Activated B cell treated with CpG ODN at 0.5 μM for 24 hours (primary cell): ENCODE measurements at regions not wholly inside any gene's neighbourhood (a gene's known extent, or its start where the extent isn't known, plus 50 kb on each side); places are given as distances from the start of the nearest gene placed in this dataset.

Experiments
- ATAC-seq: fragments of 200-7000 bp; cut with Tn5 transposase; one replicate; pipeline ENCODE4 v1.10.0; 2021; ENCODE audit warnings: low read depth, mild to moderate bottlenecking, moderate library complexity
- CTCF ChIA-PET: fragments of 350-600 bp; sonication (Branson Sonifier 250); formaldehyde crosslinking; loops from one replicate; lab custom pipeline; 2021; ENCODE audit warnings: antibody characterized with exemption; lab: Charles Lee
- POLR2A ChIA-PET: fragments of 350-600 bp; sonication (Branson Sonifier 250); formaldehyde crosslinking; loops from one replicate; lab custom pipeline; 2021; ENCODE audit warnings: antibody characterized with exemption; lab: Charles Lee
- DNase-seq: peaks from one replicate; pipeline ENCODE4 v3.0.0; 2022
- H3K27ac Mint-ChIP-seq: one replicate; pipeline ENCODE4 v1.8.0; 2020; ENCODE audit warnings: mixed read lengths
- H3K27me3 Mint-ChIP-seq: one replicate; pipeline ENCODE4 v1.8.0; 2021; ENCODE audit warnings: mixed read lengths
- H3K36me3 Mint-ChIP-seq: one replicate; pipeline ENCODE4 v1.8.0; 2021; ENCODE audit warnings: low read depth, mixed read lengths
- H3K4me1 Mint-ChIP-seq: one replicate; pipeline ENCODE4 v1.8.0; 2021; ENCODE audit warnings: mixed read lengths
- H3K4me3 Mint-ChIP-seq: one replicate; pipeline ENCODE4 v1.8.0; 2020; ENCODE audit warnings: mild to moderate bottlenecking, mixed read lengths
- H3K9me3 Mint-ChIP-seq: one replicate; pipeline ENCODE4 v1.8.0; 2020; ENCODE audit warnings: mixed read lengths
- intact Hi-C: fragments of 100-400 bp; cut with micrococcal nuclease; formaldehyde crosslinking; loops from one replicate; pipeline ENCODE4 v1.15.1; 2024
- TF ChIP-seq, protein P1 (sequence below): fragments of 200-600 bp; IDR thresholded peaks from one replicate; pipeline ENCODE4 v1.8.0; 2022; ENCODE audit warnings: antibody characterized with exemption, mild to moderate bottlenecking

DNA sequence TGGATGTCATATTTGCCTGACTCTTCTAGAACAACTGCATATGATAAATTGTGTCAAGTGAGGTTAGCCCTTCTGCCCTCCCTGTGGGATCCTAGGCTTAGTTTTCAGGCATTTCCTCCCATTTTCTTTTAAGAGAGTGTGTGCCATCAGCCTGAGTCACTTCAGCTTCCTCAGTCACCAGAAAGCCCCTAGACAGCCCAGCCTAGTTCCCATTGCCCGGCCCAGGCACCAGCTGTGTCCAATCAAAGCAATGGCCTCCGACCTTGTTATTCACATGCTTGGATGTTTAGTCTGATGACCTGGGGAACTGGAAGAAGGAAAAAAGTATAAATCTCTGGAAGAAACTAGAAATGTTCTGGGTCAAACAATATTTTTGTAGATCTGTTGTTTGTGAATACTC is 221.9 kb upstream of the LRIG1 start:
- H3K4me1 Mint-ChIP-seq, result no peaks in the 10 kb centered on the region
- H3K27ac Mint-ChIP-seq, result no peak overlapping the region
- H3K9me3 Mint-ChIP-seq, result no peaks in the 10 kb centered on the region
- TF ChIP-seq, protein P1, sequence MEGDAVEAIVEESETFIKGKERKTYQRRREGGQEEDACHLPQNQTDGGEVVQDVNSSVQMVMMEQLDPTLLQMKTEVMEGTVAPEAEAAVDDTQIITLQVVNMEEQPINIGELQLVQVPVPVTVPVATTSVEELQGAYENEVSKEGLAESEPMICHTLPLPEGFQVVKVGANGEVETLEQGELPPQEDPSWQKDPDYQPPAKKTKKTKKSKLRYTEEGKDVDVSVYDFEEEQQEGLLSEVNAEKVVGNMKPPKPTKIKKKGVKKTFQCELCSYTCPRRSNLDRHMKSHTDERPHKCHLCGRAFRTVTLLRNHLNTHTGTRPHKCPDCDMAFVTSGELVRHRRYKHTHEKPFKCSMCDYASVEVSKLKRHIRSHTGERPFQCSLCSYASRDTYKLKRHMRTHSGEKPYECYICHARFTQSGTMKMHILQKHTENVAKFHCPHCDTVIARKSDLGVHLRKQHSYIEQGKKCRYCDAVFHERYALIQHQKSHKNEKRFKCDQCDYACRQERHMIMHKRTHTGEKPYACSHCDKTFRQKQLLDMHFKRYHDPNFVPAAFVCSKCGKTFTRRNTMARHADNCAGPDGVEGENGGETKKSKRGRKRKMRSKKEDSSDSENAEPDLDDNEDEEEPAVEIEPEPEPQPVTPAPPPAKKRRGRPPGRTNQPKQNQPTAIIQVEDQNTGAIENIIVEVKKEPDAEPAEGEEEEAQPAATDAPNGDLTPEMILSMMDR, result no peak
- no peak for DNase-seq
- ATAC-seq, result no peak
- ChIA-PET POLR2A (no interaction called here), CTCF (no interaction called here)
- H3K27me3 Mint-ChIP-seq, result peaks cover 26% of the 10 kb centered on the region
- H3K4me3 Mint-ChIP-seq, result no peak overlapping the region
- intact Hi-C loops, result no loop called here
- H3K36me3 Mint-ChIP-seq, result no peaks in the 10 kb centered on the region

DNA sequence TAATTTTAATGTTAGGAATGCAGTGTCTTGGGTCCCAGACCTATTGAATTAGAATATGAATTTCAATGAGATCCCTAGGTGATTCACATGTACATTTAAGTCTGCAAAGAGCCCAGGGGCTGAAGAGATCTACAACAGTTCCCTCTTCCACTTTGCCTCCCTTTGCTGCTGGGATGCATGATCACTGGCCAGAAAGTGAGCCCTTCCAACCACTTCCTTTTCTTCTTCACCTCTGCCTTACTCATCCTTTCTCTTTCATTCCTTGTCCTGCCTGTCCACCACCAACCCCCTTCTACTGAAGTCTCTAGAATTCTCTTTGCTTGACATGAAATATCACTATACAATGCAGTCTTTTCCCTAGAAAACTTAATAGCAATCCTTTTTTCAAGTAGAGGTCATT is 222.4 kb upstream of the LRIG1 start:
- intact Hi-C loops, result no loop called here
- DNase-seq, result no peak
- TF ChIP-seq, protein P1, result no peak

DNA sequence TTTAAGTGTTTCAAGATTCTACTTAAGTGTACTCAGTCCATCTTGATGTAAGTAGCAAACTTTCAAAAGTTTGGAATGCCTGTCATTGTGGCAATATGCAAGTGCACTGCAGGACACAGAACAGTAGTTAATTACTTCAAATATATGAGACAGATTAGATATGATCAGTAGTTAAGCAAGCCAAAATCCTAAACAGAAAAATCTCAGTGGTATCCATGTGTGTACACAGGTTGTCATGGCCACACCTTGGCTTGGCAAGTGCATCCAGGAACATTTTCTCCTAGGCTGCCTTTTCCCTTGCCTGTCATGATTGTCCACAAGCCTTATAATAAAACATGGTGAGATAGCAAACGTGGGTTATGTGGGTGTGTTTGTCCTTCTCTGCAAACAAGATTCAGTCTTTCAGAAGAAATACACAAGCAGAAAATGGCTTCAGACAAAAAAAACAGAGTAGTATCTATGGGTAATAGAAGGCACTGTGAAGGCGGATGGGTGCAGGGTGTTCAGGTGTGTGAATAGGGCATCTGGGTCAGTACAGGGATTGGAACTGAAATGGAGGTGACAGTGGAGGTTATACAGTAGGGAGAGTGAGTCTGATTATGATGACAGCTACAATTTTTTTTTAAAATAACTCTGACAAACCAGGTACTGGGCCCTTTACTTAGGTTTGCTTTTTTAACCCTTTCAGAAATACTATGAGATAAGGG is 229.0 kb upstream of the LRIG1 start:
- TF ChIP-seq, protein P1, result no peak
- POLR2A ChIA-PET, result no interaction called here
- Mint-ChIP-seq H3K9me3 (no peaks in the 10 kb centered on the region), H3K4me1 (no peaks in the 10 kb centered on the region), H3K27ac (no peak overlapping the region), H3K36me3 (no peaks in the 10 kb centered on the region), H3K27me3 (peaks cover 18% of the 10 kb centered on the region), H3K4me3 (no peak overlapping the region)
- DNase-seq (no peak), ATAC-seq (no peak)
- CTCF ChIA-PET, result no interaction called here
- intact Hi-C loops, result no loop called here

More for the DNA sequence above, 222.4 kb upstream of the LRIG1 start:
- Mint-ChIP-seq H3K27me3 (peaks cover 27% of the 10 kb centered on the region), H3K4me3 (no peak overlapping the region), H3K9me3 (no peaks in the 10 kb centered on the region), H3K27ac (no peak overlapping the region), H3K4me1 (no peaks in the 10 kb centered on the region), H3K36me3 (no peaks in the 10 kb centered on the region)
- ChIA-PET POLR2A (no interaction called here), CTCF (no interaction called here)
- ATAC-seq, result no peak

DNA sequence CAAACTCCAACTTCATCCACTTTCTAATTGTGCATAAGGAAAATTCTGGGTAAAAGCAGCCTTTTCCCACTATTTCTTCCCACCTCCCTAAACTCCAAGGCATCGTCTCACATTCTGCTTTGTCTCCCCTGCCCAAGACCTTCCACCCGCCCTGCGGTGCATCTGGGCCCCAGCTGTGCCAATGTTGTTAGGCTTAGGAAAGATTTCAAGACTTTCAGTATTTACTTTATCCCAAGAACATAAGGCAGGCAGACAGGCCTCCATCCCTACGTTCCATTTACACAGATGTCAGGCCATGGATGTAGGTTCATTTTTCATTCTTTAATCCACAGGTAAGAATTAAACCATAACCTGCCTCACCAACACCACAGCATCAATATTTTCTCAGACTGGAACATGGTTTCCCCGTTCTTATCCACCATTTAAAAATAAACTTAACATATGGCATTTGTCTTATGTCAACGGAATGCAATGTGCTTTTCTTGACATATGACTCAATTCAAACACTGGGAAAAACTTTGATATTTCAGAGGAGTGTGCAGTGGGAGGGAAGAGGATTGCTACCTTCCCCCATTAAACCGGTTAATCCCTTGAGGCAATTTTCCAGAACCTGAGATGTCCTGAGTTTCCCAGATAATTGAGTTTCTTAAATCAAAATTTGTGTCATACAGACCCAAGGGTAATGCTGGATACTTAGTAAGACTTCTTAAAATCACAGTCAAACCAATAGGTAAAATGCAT is 238.0 kb upstream of the LRIG1 start:
- ChIA-PET CTCF (no interaction called here), POLR2A (no interaction called here)
- peaks cover 4% of the 10 kb centered on the region for H3K27me3 Mint-ChIP-seq
- no peaks in the 10 kb centered on the region for H3K36me3 Mint-ChIP-seq
- intact Hi-C loops, result no loop called here
- no peak for ATAC-seq
- no peaks in the 10 kb centered on the region for H3K9me3 Mint-ChIP-seq
- TF ChIP-seq, protein P1, result no peak
- H3K27ac Mint-ChIP-seq, result no peak overlapping the region
- DNase-seq, result no peak
- no peaks in the 10 kb centered on the region for H3K4me1 Mint-ChIP-seq
- H3K4me3 Mint-ChIP-seq, result no peak overlapping the region

DNA sequence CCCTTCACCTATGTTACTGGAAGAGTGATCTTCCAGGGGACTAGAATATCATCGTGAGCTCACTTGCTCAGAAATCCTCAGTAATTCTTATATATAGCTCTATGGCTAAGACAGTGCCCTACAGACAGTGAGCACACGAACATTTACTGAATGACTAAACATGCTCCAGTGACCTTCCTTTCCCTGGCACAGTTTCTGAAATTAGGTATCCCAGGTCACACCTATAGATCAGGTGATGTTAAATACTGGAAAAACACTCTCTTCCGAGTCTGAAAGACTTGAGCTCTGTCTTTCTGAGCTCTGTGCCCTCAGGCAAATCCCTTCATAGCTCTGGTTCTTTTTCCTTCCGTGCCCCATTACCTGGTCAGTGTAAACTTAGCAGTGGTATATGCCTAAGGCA is 239.4 kb upstream of the LRIG1 start:
- intact Hi-C loops, result no loop called here
- POLR2A ChIA-PET, result no interaction called here
- Mint-ChIP-seq H3K36me3 (no peaks in the 10 kb centered on the region), H3K4me3 (no peak overlapping the region), H3K4me1 (no peaks in the 10 kb centered on the region), H3K27ac (no peak overlapping the region), H3K27me3 (peaks cover 9% of the 10 kb centered on the region), H3K9me3 (no peaks in the 10 kb centered on the region)
- CTCF ChIA-PET, result no interaction called here
- TF ChIP-seq, protein P1, result no peak
- DNase-seq (no peak), ATAC-seq (no peak)
